Upper lobe of right lung (tissue), 1 donor: ENCODE measurements at regions not wholly inside any gene's neighbourhood (a gene's known extent, or its start where the extent isn't known, plus 50 kb on each side); places are given as distances from the start of the nearest gene placed in this dataset.

Experiments used
- ATAC-seq: fragments of 200-7000 bp; cut with Tn5 transposase; one replicate; pipeline ENCODE4 v1.9.1; 2020; ENCODE audit warnings: mild to moderate bottlenecking, moderate library complexity
- DNase-seq: peaks from one replicate; pipeline ENCODE4 v3.0.0-alpha.2; 2020
- H3K27ac ChIP-seq: fragments of 200-600 bp; one replicate; pipeline ENCODE4 v1.8.0; 2022
- H3K27me3 ChIP-seq: fragments of 200-600 bp; one replicate; pipeline ENCODE4 v1.8.0; 2022; ENCODE audit warnings: mild to moderate bottlenecking
- H3K36me3 ChIP-seq: fragments of 200-600 bp; one replicate; pipeline ENCODE4 v1.8.0; 2022
- H3K4me1 ChIP-seq: fragments of 200-600 bp; one replicate; pipeline ENCODE4 v1.8.0; 2022
- H3K4me3 ChIP-seq: fragments of 200-600 bp; one replicate; pipeline ENCODE4 v1.8.0; 2022; ENCODE audit warnings: mild to moderate bottlenecking
- H3K9me3 ChIP-seq: fragments of 200-600 bp; one replicate; pipeline ENCODE4 v1.8.0; 2022
- CTCF ChIP-seq: fragments of 200-600 bp; IDR thresholded peaks from one replicate; pipeline ENCODE4 v1.8.0; 2022; ENCODE audit warnings: antibody characterized with exemption
- intact Hi-C: fragments of 100-400 bp; cut with DNase I; formaldehyde crosslinking; loops from one replicate; pipeline ENCODE4 v1.11.0; 2022
- donor health status: DM: no; HTN: yes; CAD: no; lungs with severe emphysema.

- TF ChIP-seq CTCF = no peak
- Histone ChIP-seq H3K36me3 (no peaks in the 10 kb centered on the region), H3K4me1 (no peaks in the 10 kb centered on the region), H3K9me3 (no peaks in the 10 kb centered on the region), H3K27ac (no peak overlapping the region), H3K4me3 (no peak overlapping the region), H3K27me3 (no peaks in the 10 kb centered on the region)
- ATAC-seq (no peak), DNase-seq (no peak)
- intact Hi-C loops = no loop called here
Measured at GRCh38 chr9:20226345-20226744, 396.0 kb downstream of the MLLT3 start.

DNA sequence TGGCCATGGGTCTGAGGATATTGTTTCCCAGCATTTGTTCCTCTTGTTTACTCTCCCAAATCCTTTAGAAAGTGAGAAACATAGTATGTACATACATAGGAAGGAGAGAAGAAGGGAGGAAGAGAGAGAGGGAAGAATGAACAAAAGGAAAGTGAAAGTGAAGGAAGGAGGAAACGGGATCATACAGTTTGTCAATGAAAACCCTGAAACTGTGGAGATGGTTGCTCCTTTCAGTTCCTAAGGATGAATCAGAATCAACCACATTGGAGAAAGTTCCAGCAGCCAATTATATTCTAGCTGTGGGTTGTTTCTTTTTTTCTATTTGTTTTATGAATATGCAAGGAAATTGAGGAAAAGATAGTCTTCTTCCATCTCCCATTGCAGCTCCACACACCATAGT lies 396.5 kb downstream of the MLLT3 start:
- no peak overlapping the region for H3K4me3 ChIP-seq
- no peak for TF ChIP-seq CTCF
- H3K4me1 ChIP-seq = no peaks in the 10 kb centered on the region
- no peaks in the 10 kb centered on the region for H3K27me3 ChIP-seq
- DNase-seq (no peak), ATAC-seq (no peak)
- intact Hi-C loops = no loop called here
- H3K9me3 ChIP-seq = no peaks in the 10 kb centered on the region
- no peak overlapping the region for H3K27ac ChIP-seq
- H3K36me3 ChIP-seq = no peaks in the 10 kb centered on the region

- Histone ChIP-seq H3K4me3 (no peak overlapping the region), H3K9me3 (no peaks in the 10 kb centered on the region), H3K27me3 (no peaks in the 10 kb centered on the region), H3K27ac (no peak overlapping the region), H3K36me3 (no peaks in the 10 kb centered on the region), H3K4me1 (no peaks in the 10 kb centered on the region)
- DNase-seq (no peak), ATAC-seq (no peak)
- intact Hi-C loops = no loop called here
- TF ChIP-seq CTCF = no peak
Measured at GRCh38 chr9:20224756-20225155, 397.5 kb downstream of the MLLT3 start.

GRCh38 chr9:20220286-20220685 lies 402.0 kb downstream of the MLLT3 start:
- no peaks in the 10 kb centered on the region for H3K27me3 ChIP-seq
- no peaks in the 10 kb centered on the region for H3K36me3 ChIP-seq
- intact Hi-C loops = no loop called here
- no peaks in the 10 kb centered on the region for H3K4me1 ChIP-seq
- TF ChIP-seq CTCF = no peak
- H3K27ac ChIP-seq = no peak overlapping the region
- ATAC-seq = no peak
- no peak overlapping the region for H3K4me3 ChIP-seq
- DNase-seq = no peak
- no peaks in the 10 kb centered on the region for H3K9me3 ChIP-seq

DNA sequence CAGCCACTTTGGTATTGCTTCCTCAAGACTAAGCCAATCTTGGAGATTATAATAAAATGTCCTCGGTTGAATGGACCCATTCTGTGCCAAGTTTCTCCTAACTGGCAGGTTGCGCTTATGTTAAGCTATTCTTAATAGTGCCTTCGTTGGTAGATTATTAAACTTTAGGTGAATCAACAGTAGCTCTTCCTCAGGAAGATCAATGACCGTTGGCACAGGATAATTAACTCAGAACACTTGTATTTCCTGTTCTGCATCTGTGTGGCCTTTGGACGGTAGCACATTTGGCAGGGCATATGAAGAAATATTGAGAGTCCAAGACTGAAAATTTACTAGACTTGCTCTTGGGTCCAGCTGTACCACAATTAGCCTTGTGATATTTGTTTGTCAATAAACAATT lies 402.9 kb downstream of the MLLT3 start:
- DNase-seq (no peak), ATAC-seq (no peak)
- H3K27ac ChIP-seq = no peak overlapping the region
- no peaks in the 10 kb centered on the region for H3K27me3 ChIP-seq
- intact Hi-C loops = no loop called here
- no peaks in the 10 kb centered on the region for H3K9me3 ChIP-seq
- no peak overlapping the region for H3K4me3 ChIP-seq
- H3K36me3 ChIP-seq = no peaks in the 10 kb centered on the region
- TF ChIP-seq CTCF = no peak
- no peaks in the 10 kb centered on the region for H3K4me1 ChIP-seq

GRCh38 chr9:20217596-20217995 lies 404.7 kb downstream of the MLLT3 start:
- intact Hi-C loops = no loop called here
- no peak overlapping the region for H3K27ac ChIP-seq
- DNase-seq (no peak), ATAC-seq (no peak)
- no peaks in the 10 kb centered on the region for H3K27me3 ChIP-seq
- H3K4me1 ChIP-seq = no peaks in the 10 kb centered on the region
- no peak for TF ChIP-seq CTCF
- H3K9me3 ChIP-seq = no peaks in the 10 kb centered on the region
- H3K36me3 ChIP-seq = no peaks in the 10 kb centered on the region
- no peak overlapping the region for H3K4me3 ChIP-seq
